Caco-2 (cell line): ENCODE measurements at regions not wholly inside any gene's neighbourhood (a gene's known extent, or its start where the extent isn't known, plus 50 kb on each side); places are given as distances from the start of the nearest gene placed in this dataset.

Experiments used
- BruUV-seq: library from RNA; stranded (reverse); fragments of 400-500 nt; replicated peaks from 2 replicates; lab custom pipeline; 2021; lab: Mats Ljungman, UMichigan
- CTCF ChIA-PET: fragments of 300-600 bp; sonication (Branson Sonifier 250); formaldehyde crosslinking; loops from one replicate; lab custom pipeline; 2022; ENCODE audit warnings: antibody characterized with exemption; lab: Charles Lee
- POLR2A ChIA-PET: fragments of 300-600 bp; sonication (Branson Sonifier 250); formaldehyde crosslinking; loops from one replicate; lab custom pipeline; 2022; ENCODE audit warnings: antibody characterized with exemption; lab: Charles Lee
- DNase-seq, 2 experiments: peaks; one replicate each; pipeline versions ENCODE4 v3.0.0 to v3.0.0-alpha.2; 2020 to 2022
- H3K27me3 ChIP-seq: replicated peaks from 2 replicates; pipeline ENCODE4 v1.6.0; 2011; ENCODE audit warnings: low read length; ENCODE audit not compliant: control insufficient read depth, insufficient read depth
- H3K36me3 ChIP-seq: 2 replicates; pipeline ENCODE4 v1.5.1; 2011; ENCODE audit warnings: low read length; ENCODE audit not compliant: control insufficient read depth, insufficient read depth
- H3K4me1 ChIP-seq: fragments of 250-450 bp; sonication (Bioruptor Pico); 2 replicates; pipeline ENCODE4 v1.5.1; 2020; ENCODE audit warnings: mild to moderate bottlenecking
- H3K4me3 ChIP-seq: 2 replicates; pipeline ENCODE4 v1.5.1; 2011; ENCODE audit warnings: low read depth, mild to moderate bottlenecking, control low read depth, low read length
- H3K9me3 ChIP-seq: fragments of 250-450 bp; sonication (Bioruptor Pico); 2 replicates; pipeline ENCODE4 v1.5.1; 2020; ENCODE audit warnings: mild to moderate bottlenecking, moderate library complexity
- H3K27ac Mint-ChIP-seq: one replicate; pipeline ENCODE4 v1.8.0; 2022; ENCODE audit warnings: mixed read lengths; ENCODE audit not compliant: unreplicated experiment
- H3K27me3 Mint-ChIP-seq: one replicate; pipeline ENCODE4 v1.8.0; 2022; ENCODE audit warnings: mixed read lengths; ENCODE audit not compliant: insufficient read depth, unreplicated experiment
- H3K36me3 Mint-ChIP-seq: one replicate; pipeline ENCODE4 v1.8.0; 2022; ENCODE audit warnings: mild to moderate bottlenecking, mixed read lengths; ENCODE audit not compliant: insufficient read depth, unreplicated experiment
- H3K4me1 Mint-ChIP-seq: one replicate; pipeline ENCODE4 v1.8.0; 2022; ENCODE audit warnings: low read depth, mixed read lengths; ENCODE audit not compliant: unreplicated experiment
- H3K4me3 Mint-ChIP-seq: one replicate; pipeline ENCODE4 v1.8.0; 2022; ENCODE audit warnings: mild to moderate bottlenecking, moderate library complexity, mixed read lengths; ENCODE audit not compliant: unreplicated experiment
- H3K9me3 Mint-ChIP-seq: one replicate; pipeline ENCODE4 v1.8.0; 2022; ENCODE audit warnings: mixed read lengths; ENCODE audit not compliant: unreplicated experiment
- CTCF ChIP-seq, 2 experiments: fragments of 200-600 bp in 1 of 2; IDR thresholded peaks; 1 replicate in 1 of 2; 2 replicates in 1 of 2; pipeline versions ENCODE4 v1.5.1 to v1.8.0; 2011 to 2022; ENCODE audit warnings: antibody characterized with exemption in 1 of 2, control low read depth in 1 of 2, inconsistent platforms in 1 of 2, low read depth in 1 of 2, low read length in 1 of 2, mild to moderate bottlenecking in 1 of 2, moderate library complexity in 1 of 2; ENCODE audit not compliant: insufficient read depth in 1 of 2, severe bottlenecking in 1 of 2, unreplicated experiment in 1 of 2
- intact Hi-C: fragments of 100-400 bp; cut with micrococcal nuclease; formaldehyde crosslinking; loops from one replicate; pipeline ENCODE4 v1.10.0; 2022; ENCODE audit not compliant: unreplicated experiment

GRCh38 chr13:64774915-64775314 lies 2455.2 kb downstream of the PCDH9 start:
- no peaks in the 10 kb centered on the region for H3K9me3 ChIP-seq
- TF ChIP-seq CTCF (IDR thresholded peaks at IDR 0.05; ENCODE audit: insufficient read depth in 1 of 2, low read depth in 1 of 2, low read length in 1 of 2, severe bottlenecking in 1 of 2, unreplicated experiment in 1 of 2): no peak
- H3K27me3 ChIP-seq: no peaks in the 10 kb centered on the region
- Mint-ChIP-seq H3K27ac (no peak overlapping the region), H3K4me1 (peaks cover 9% of the 10 kb centered on the region), H3K4me3 (no peak overlapping the region), H3K27me3 (no peaks in the 10 kb centered on the region), H3K9me3 (no peaks in the 10 kb centered on the region), H3K36me3 (no peaks in the 10 kb centered on the region)
- no peak overlapping the region for H3K4me3 ChIP-seq
- CTCF ChIA-PET: no interaction called here
- intact Hi-C loops: no loop called here
- H3K36me3 ChIP-seq: no peaks in the 10 kb centered on the region
- POLR2A ChIA-PET: no interaction called here
- H3K4me1 ChIP-seq: no peaks in the 10 kb centered on the region
- no TSS peak for BruUV-seq
- no peak for DNase-seq

- no TSS peak for BruUV-seq
- Histone ChIP-seq H3K27me3 (no peaks in the 10 kb centered on the region), H3K9me3 (no peaks in the 10 kb centered on the region), H3K36me3 (no peaks in the 10 kb centered on the region), H3K4me1 (no peaks in the 10 kb centered on the region), H3K4me3 (no peak overlapping the region)
- no peaks in the 10 kb centered on the region for H3K27me3 Mint-ChIP-seq
- no peaks in the 10 kb centered on the region for H3K36me3 Mint-ChIP-seq
- POLR2A ChIA-PET: no interaction called here
- H3K4me1 Mint-ChIP-seq: no peaks in the 10 kb centered on the region
- H3K27ac Mint-ChIP-seq: no peak overlapping the region
- no peak overlapping the region for H3K4me3 Mint-ChIP-seq
- CTCF ChIA-PET: no interaction called here
- intact Hi-C loops: no loop called here
- H3K9me3 Mint-ChIP-seq: no peaks in the 10 kb centered on the region
- DNase-seq: no peak
- TF ChIP-seq CTCF (IDR thresholded peaks at IDR 0.05; ENCODE audit: insufficient read depth in 1 of 2, low read depth in 1 of 2, low read length in 1 of 2, severe bottlenecking in 1 of 2, unreplicated experiment in 1 of 2): no peak
Observed at GRCh38 chr13:64770743-64771142, 2459.4 kb downstream of the PCDH9 start.

DNA sequence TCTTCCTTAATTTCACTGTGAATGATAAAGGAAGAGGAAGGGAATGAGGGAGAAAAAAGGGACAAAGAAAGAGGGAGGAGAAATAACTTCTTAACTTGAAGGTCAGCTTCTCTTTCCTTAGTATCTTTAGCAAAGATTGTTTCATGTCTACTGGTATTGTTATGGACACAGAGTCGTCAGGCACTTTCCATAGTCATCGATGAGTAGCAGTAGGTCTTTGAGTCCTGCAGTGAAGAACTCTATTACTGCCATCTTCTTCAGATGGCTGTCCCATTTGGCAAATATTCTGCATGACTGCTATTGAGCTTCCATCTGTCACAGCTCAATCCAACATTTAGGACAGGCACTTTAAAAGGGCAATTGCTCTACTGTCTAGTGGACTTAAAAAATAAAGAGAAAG lies 2463.1 kb downstream of the PCDH9 start:
- Mint-ChIP-seq H3K27ac (no peak overlapping the region), H3K4me3 (no peak overlapping the region), H3K4me1 (no peaks in the 10 kb centered on the region), H3K9me3 (no peaks in the 10 kb centered on the region), H3K27me3 (no peaks in the 10 kb centered on the region), H3K36me3 (no peaks in the 10 kb centered on the region)
- TF ChIP-seq CTCF (IDR thresholded peaks at IDR 0.05; ENCODE audit: insufficient read depth in 1 of 2, low read depth in 1 of 2, low read length in 1 of 2, severe bottlenecking in 1 of 2, unreplicated experiment in 1 of 2): no peak
- Histone ChIP-seq H3K4me3 (no peak overlapping the region), H3K27me3 (no peaks in the 10 kb centered on the region), H3K9me3 (no peaks in the 10 kb centered on the region), H3K4me1 (no peaks in the 10 kb centered on the region), H3K36me3 (no peaks in the 10 kb centered on the region)
- CTCF ChIA-PET: no interaction called here
- intact Hi-C loops: no loop called here
- POLR2A ChIA-PET: no interaction called here
- BruUV-seq: no TSS peak
- no peak for DNase-seq
